Rectal smooth muscle tissue (tissue), 1 donor: ENCODE measurements at regions not wholly inside any gene's neighbourhood (a gene's known extent, or its start where the extent isn't known, plus 50 kb on each side); places are given as distances from the start of the nearest gene placed in this dataset.

Source experiments
- H3K27ac ChIP-seq: one replicate; pipeline ENCODE4 v1.7.0; 2013; ENCODE audit warnings: low read depth, low read length, inconsistent platforms
- H3K27me3 ChIP-seq: one replicate; pipeline ENCODE4 v1.7.0; 2013; ENCODE audit warnings: low read length; ENCODE audit not compliant: control insufficient read depth, insufficient read depth
- H3K36me3 ChIP-seq: one replicate; pipeline ENCODE4 v1.7.0; 2013; ENCODE audit warnings: low read length; ENCODE audit not compliant: control insufficient read depth, insufficient read depth
- H3K4me1 ChIP-seq: one replicate; pipeline ENCODE4 v1.7.0; 2013; ENCODE audit warnings: low read length; ENCODE audit not compliant: control insufficient read depth, insufficient read depth
- H3K4me3 ChIP-seq: one replicate; pipeline ENCODE4 v1.7.0; 2013; ENCODE audit warnings: low read length
- H3K9ac ChIP-seq: one replicate; pipeline ENCODE4 v1.7.0; 2013; ENCODE audit warnings: low read length

- Histone ChIP-seq H3K27me3 (no peaks in the 10 kb centered on the region), H3K36me3 (no peaks in the 10 kb centered on the region), H3K9ac (no peak overlapping the region), H3K27ac (no peak overlapping the region), H3K4me1 (no peaks in the 10 kb centered on the region), H3K4me3 (no peak overlapping the region)
Observed at GRCh38 chr10:111956841-111957240, 226.7 kb downstream of the GPAM start.

- H3K27me3 ChIP-seq: no peaks in the 10 kb centered on the region
- no peak overlapping the region for H3K9ac ChIP-seq
- H3K36me3 ChIP-seq: no peaks in the 10 kb centered on the region
- no peak overlapping the region for H3K27ac ChIP-seq
- no peak overlapping the region for H3K4me3 ChIP-seq
- H3K4me1 ChIP-seq: no peaks in the 10 kb centered on the region
Observed at GRCh38 chr10:111962951-111963350, 220.6 kb downstream of the GPAM start.

- Histone ChIP-seq H3K36me3 (no peaks in the 10 kb centered on the region), H3K4me1 (no peaks in the 10 kb centered on the region), H3K9ac (no peak overlapping the region), H3K27ac (no peak overlapping the region), H3K27me3 (no peaks in the 10 kb centered on the region), H3K4me3 (no peak overlapping the region)
Observed at GRCh38 chr10:111967116-111967515, 216.4 kb downstream of the GPAM start.

GRCh38 chr10:111967547-111967946 is 216.0 kb downstream of the GPAM start:
- Histone ChIP-seq H3K36me3 (no peaks in the 10 kb centered on the region), H3K4me3 (no peak overlapping the region), H3K27ac (no peak overlapping the region), H3K4me1 (no peaks in the 10 kb centered on the region), H3K9ac (no peak overlapping the region), H3K27me3 (no peaks in the 10 kb centered on the region)

GRCh38 chr10:111968647-111969046 is 214.9 kb downstream of the GPAM start:
- Histone ChIP-seq H3K27me3 (no peaks in the 10 kb centered on the region), H3K27ac (no peak overlapping the region), H3K4me1 (no peaks in the 10 kb centered on the region), H3K4me3 (no peak overlapping the region), H3K9ac (no peak overlapping the region), H3K36me3 (no peaks in the 10 kb centered on the region)

- Histone ChIP-seq H3K4me1 (no peaks in the 10 kb centered on the region), H3K27ac (no peak overlapping the region), H3K9ac (no peak overlapping the region), H3K27me3 (no peaks in the 10 kb centered on the region), H3K4me3 (no peak overlapping the region), H3K36me3 (no peaks in the 10 kb centered on the region)
Observed at GRCh38 chr10:111970111-111970510, 213.5 kb downstream of the GPAM start.

GRCh38 chr10:111972109-111972508 is 211.5 kb downstream of the GPAM start:
- H3K36me3 ChIP-seq: no peaks in the 10 kb centered on the region
- H3K4me3 ChIP-seq: no peak overlapping the region
- H3K4me1 ChIP-seq: no peaks in the 10 kb centered on the region
- no peaks in the 10 kb centered on the region for H3K27me3 ChIP-seq
- no peak overlapping the region for H3K9ac ChIP-seq
- H3K27ac ChIP-seq: no peak overlapping the region

GRCh38 chr10:111973306-111973705 is 210.3 kb downstream of the GPAM start:
- no peaks in the 10 kb centered on the region for H3K36me3 ChIP-seq
- H3K4me1 ChIP-seq: no peaks in the 10 kb centered on the region
- no peaks in the 10 kb centered on the region for H3K27me3 ChIP-seq
- no peak overlapping the region for H3K4me3 ChIP-seq
- no peak overlapping the region for H3K9ac ChIP-seq
- H3K27ac ChIP-seq: peak overlapping the region; percentile 18

- no peaks in the 10 kb centered on the region for H3K36me3 ChIP-seq
- H3K27ac ChIP-seq: no peak overlapping the region
Observed at GRCh38 chr10:111973826-111974225, 209.7 kb downstream of the GPAM start.

GRCh38 chr10:111974325-111974724 is 209.2 kb downstream of the GPAM start:
- no peaks in the 10 kb centered on the region for H3K4me1 ChIP-seq
- H3K4me3 ChIP-seq: no peak overlapping the region
- no peaks in the 10 kb centered on the region for H3K27me3 ChIP-seq

More at GRCh38 chr10:111973826-111974225, 209.7 kb downstream of the GPAM start:
- H3K4me3 ChIP-seq: no peak overlapping the region
- H3K4me1 ChIP-seq: no peaks in the 10 kb centered on the region
- H3K9ac ChIP-seq: no peak overlapping the region
- H3K27me3 ChIP-seq: no peaks in the 10 kb centered on the region

GRCh38 chr10:111976557-111976956 is 207.0 kb downstream of the GPAM start:
- Histone ChIP-seq H3K4me3 (no peak overlapping the region), H3K4me1 (no peaks in the 10 kb centered on the region), H3K36me3 (no peaks in the 10 kb centered on the region), H3K27ac (no peak overlapping the region), H3K27me3 (no peaks in the 10 kb centered on the region), H3K9ac (no peak overlapping the region)

More at GRCh38 chr10:111974325-111974724, 209.2 kb downstream of the GPAM start:
- Histone ChIP-seq H3K27ac (no peak overlapping the region), H3K36me3 (no peaks in the 10 kb centered on the region), H3K9ac (no peak overlapping the region)

- no peaks in the 10 kb centered on the region for H3K36me3 ChIP-seq
- no peak overlapping the region for H3K27ac ChIP-seq
- no peak overlapping the region for H3K9ac ChIP-seq
- H3K27me3 ChIP-seq: no peaks in the 10 kb centered on the region
- H3K4me1 ChIP-seq: no peaks in the 10 kb centered on the region
- no peak overlapping the region for H3K4me3 ChIP-seq
Observed at GRCh38 chr10:111984057-111984456, 199.5 kb downstream of the GPAM start.

GRCh38 chr10:111986079-111986478 is 197.5 kb downstream of the GPAM start:
- no peaks in the 10 kb centered on the region for H3K27me3 ChIP-seq
- no peak overlapping the region for H3K27ac ChIP-seq
- H3K4me3 ChIP-seq: no peak overlapping the region
- H3K9ac ChIP-seq: no peak overlapping the region
- H3K36me3 ChIP-seq: no peaks in the 10 kb centered on the region
- H3K4me1 ChIP-seq: no peaks in the 10 kb centered on the region
